Body of pancreas (tissue), 4 donors: ENCODE measurements at regions not wholly inside any gene's neighbourhood (a gene's known extent, or its start where the extent isn't known, plus 50 kb on each side); places are given as distances from the start of the nearest gene placed in this dataset.

ENCODE experiments used
- CTCF ChIP-seq, 7 experiments: fragments of 450-650 bp in 4 of 7; fragments of 200-600 bp in 3 of 7; sonication (generic) in 3 of 7; IDR thresholded peaks; one replicate each; pipeline ENCODE4 v1.5.1; 2016 to 2019; ENCODE audit warnings: antibody characterized with exemption in 7 of 7
- POLR2A ChIP-seq, 3 donors: fragments of 450-650 bp; IDR thresholded peaks; one replicate each; pipeline ENCODE4 v1.6.1; 2016; ENCODE audit warnings: antibody characterized with exemption in 3 of 3, mild to moderate bottlenecking in 2 of 3

GRCh38 chr18:10241579-10241978, 212.9 kb upstream of the APCDD1 start:
- no peak for TF ChIP-seq CTCF (IDR thresholded peaks at IDR 0.05)
- TF ChIP-seq POLR2A (IDR thresholded peaks at IDR 0.05) = no peak
